ENCODE measurements at regions not wholly inside any gene's neighbourhood (a gene's known extent, or its start where the extent isn't known, plus 50 kb on each side); places are given as distances from the start of the nearest gene placed in this dataset.
A peak's percentile ranks its signal among the peaks of the same experiment; 100 is the strongest.

- no peak for DNase-seq (ENCODE audit: low read depth, low spot score)
These were observed 979.3 kb downstream of the GLUD2 start for GRCh38 chrX:122026665-122027064.

- no peak for DNase-seq (ENCODE audit: low read depth, low spot score)
These were observed 998.8 kb downstream of the GLUD2 start for GRCh38 chrX:122046226-122046625.

GRCh38 chrX:122046815-122047214 lies 999.4 kb downstream of the GLUD2 start:
- DNase-seq (ENCODE audit: low read depth, low spot score), result no peak

- no peak for DNase-seq (ENCODE audit: low read depth, low spot score)
These were observed 999.9 kb downstream of the GLUD2 start for GRCh38 chrX:122047261-122047660.

GRCh38 chrX:122055460-122055859 lies 1008.0 kb downstream of the GLUD2 start:
- DNase-seq (ENCODE audit: low read depth, low spot score), result no peak

- no peak for DNase-seq (ENCODE audit: low read depth, low spot score)
These were observed 1008.7 kb downstream of the GLUD2 start for GRCh38 chrX:122055979-122056715.

- DNase-seq (ENCODE audit: low read depth, low spot score), result no peak
These were observed 1028.8 kb downstream of the GLUD2 start for GRCh38 chrX:122076241-122076640.

- DNase-seq (ENCODE audit: low read depth, low spot score), result no peak
These were observed 1030.7 kb downstream of the GLUD2 start for GRCh38 chrX:122078079-122078478.

GRCh38 chrX:122087341-122087740 lies 1039.9 kb downstream of the GLUD2 start:
- no peak for DNase-seq (ENCODE audit: low read depth, low spot score)

- no peak for DNase-seq (ENCODE audit: low read depth, low spot score)
These were observed 1044.2 kb downstream of the GLUD2 start for GRCh38 chrX:122091571-122091970.

- DNase-seq (ENCODE audit: low read depth, low spot score), result no peak
These were observed 1045.0 kb downstream of the GLUD2 start for GRCh38 chrX:122092360-122092759.

- no peak for DNase-seq (ENCODE audit: low read depth, low spot score)
These were observed 1045.6 kb downstream of the GLUD2 start for GRCh38 chrX:122092978-122093377.

- no peak for DNase-seq (ENCODE audit: low read depth, low spot score)
These were observed 1047.2 kb downstream of the GLUD2 start for GRCh38 chrX:122094611-122095010.

- DNase-seq (ENCODE audit: low read depth, low spot score), result peak; percentile 47
These were observed 1066.0 kb downstream of the GLUD2 start for GRCh38 chrX:122113376-122113775.

GRCh38 chrX:122113896-122114295 lies 1066.5 kb downstream of the GLUD2 start:
- DNase-seq (ENCODE audit: low read depth, low spot score), result no peak

GRCh38 chrX:122115604-122116003 lies 1068.2 kb downstream of the GLUD2 start:
- DNase-seq (ENCODE audit: low read depth, low spot score), result no peak

- DNase-seq (ENCODE audit: low read depth, low spot score), result no peak
These were observed 1064.7 kb upstream of the GRIA3 start for GRCh38 chrX:122119361-122119760.

- DNase-seq (ENCODE audit: low read depth, low spot score), result no peak
These were observed 1061.8 kb upstream of the GRIA3 start for GRCh38 chrX:122122274-122122673.

GRCh38 chrX:122133478-122133877 lies 1050.6 kb upstream of the GRIA3 start:
- no peak for DNase-seq (ENCODE audit: low read depth, low spot score)

GRCh38 chrX:122134291-122134690 lies 1049.8 kb upstream of the GRIA3 start:
- DNase-seq (ENCODE audit: low read depth, low spot score), result no peak

GRCh38 chrX:122135070-122135469 lies 1049.0 kb upstream of the GRIA3 start:
- no peak for DNase-seq (ENCODE audit: low read depth, low spot score)

GRCh38 chrX:122140219-122140618 lies 1043.9 kb upstream of the GRIA3 start:
- peak; percentile 9 for DNase-seq (ENCODE audit: low read depth, low spot score)

GRCh38 chrX:122154019-122154418 lies 1030.1 kb upstream of the GRIA3 start:
- DNase-seq (ENCODE audit: low read depth, low spot score), result no peak

- DNase-seq (ENCODE audit: low read depth, low spot score), result no peak
These were observed 1015.8 kb upstream of the GRIA3 start for GRCh38 chrX:122168241-122168640.
